Transverse colon (tissue), 4 donors: ENCODE measurements at regions not wholly inside any gene's neighbourhood (a gene's known extent, or its start where the extent isn't known, plus 50 kb on each side); places are given as distances from the start of the nearest gene placed in this dataset.

ENCODE experiments used
- DNase-seq: peaks from one replicate; pipeline ENCODE4 v3.0.0-alpha.2; 2019
- H3K27ac ChIP-seq, 4 donors: fragments of 200-600 bp; sonication (generic); 2 replicates each; pipeline ENCODE4 v1.5.1; 2016 to 2018; ENCODE audit warnings: inconsistent platforms in 4 of 4
- H3K27me3 ChIP-seq: fragments of 200-600 bp; sonication (generic); 2 replicates; pipeline ENCODE4 v1.5.1; 2017; ENCODE audit warnings: inconsistent platforms
- H3K36me3 ChIP-seq, 4 donors: fragments of 200-600 bp; sonication (generic); 2 replicates each; pipeline ENCODE4 v1.5.1; 2017 to 2019; ENCODE audit warnings: inconsistent platforms in 4 of 4
- H3K4me1 ChIP-seq, 4 donors: fragments of 200-600 bp; sonication (generic); 2 replicates each; pipeline ENCODE4 v1.5.1; 2017 to 2020; ENCODE audit warnings: inconsistent platforms in 4 of 4
- H3K4me3 ChIP-seq, 4 donors: fragments of 200-600 bp; sonication (generic); 1 replicate in 1 of 4; 2 replicates in 3 of 4; pipeline versions ENCODE4 v1.5.1 to v1.6.1; 2017 to 2019; ENCODE audit warnings: inconsistent platforms in 4 of 4
- H3K9me3 ChIP-seq, 2 donors: fragments of 200-600 bp; sonication (generic); 2 replicates each; pipeline ENCODE4 v1.5.1; 2017 to 2019; ENCODE audit warnings: inconsistent platforms in 2 of 2
- CTCF ChIP-seq, 5 experiments: fragments of 200-600 bp in 3 of 5; fragments of 450-650 bp in 2 of 5; sonication (generic) in 3 of 5; IDR thresholded peaks; 1 replicate in 2 of 5; 2 replicates in 3 of 5; pipeline ENCODE4 v1.5.1; 2016 to 2017; ENCODE audit warnings: antibody characterized with exemption in 5 of 5, inconsistent platforms in 3 of 5, mild to moderate bottlenecking in 2 of 5, moderate library complexity in 1 of 5
- EP300 ChIP-seq: sonication (generic); formaldehyde crosslinking; IDR thresholded peaks from one replicate; pipeline ENCODE4 v1.6.1; 2017; ENCODE audit warnings: antibody characterized with exemption, low read depth
- POLR2A ChIP-seq: fragments of 450-650 bp; IDR thresholded peaks from one replicate; pipeline ENCODE4 v1.6.1; 2016; ENCODE audit warnings: antibody characterized with exemption, mild to moderate bottlenecking, moderate library complexity
- POLR2AphosphoS5 ChIP-seq, 3 donors: sonication (generic); formaldehyde crosslinking; IDR thresholded peaks; one replicate each; pipeline ENCODE4 v1.6.1; 2016; ENCODE audit warnings: antibody characterized with exemption in 3 of 3
- WGBS, 2 donors: methylation state at CpG; one replicate each; pipeline ENCODE4 v1.1.5; 2018; ENCODE audit warnings: low coverage in 1 of 2; 5-methylcytosine and 5-hydroxymethylcytosine counted together
- in situ Hi-C, 4 donors: fragments of 200-750 bp; cut with MboI; loops; one replicate each; pipeline versions ENCODE4 v1.15.0 to v1.15.1; 2017; ENCODE audit warnings: low sequenced_read_pairs in 3 of 4, low pct_ligation_motif_present in 1 of 4, low pct_unique_long_range_greater_than_20kb in 1 of 4
- intact Hi-C: fragments of 100-400 bp; cut with DNase I; formaldehyde crosslinking; loops from one replicate; pipeline ENCODE4 v1.15.1; 2023; ENCODE audit warnings: low total_unique reads

- Histone ChIP-seq H3K9me3 (no peaks in the 10 kb centered on the region), H3K27me3 (peaks cover 57% of the 10 kb centered on the region), H3K4me3 (peak overlapping the region in 1 of 4 donors; percentile 9), H3K36me3 (no peaks in the 10 kb centered on the region), H3K27ac (peak overlapping the region in 1 of 4 donors; percentile 26), H3K4me1 (no peaks in the 10 kb centered on the region)
- no peak for DNase-seq
- WGBS, 2 donors, result 53 to 67% methylated on average over 14 to 18 of the region's 18 CpGs
- TF ChIP-seq POLR2AphosphoS5 (IDR thresholded peaks at IDR 0.05), result no peak
- no peak for TF ChIP-seq CTCF (IDR thresholded peaks at IDR 0.05)
- TF ChIP-seq EP300, result no peak
- no peak for TF ChIP-seq POLR2A
- intact Hi-C loops (no loop called here), in situ Hi-C loops (no loop called here)
These were observed 94.2 kb downstream of the TMEM174 start for GRCh38 chr5:73266925-73267765.

- H3K27me3 ChIP-seq, result peaks cover 48% of the 10 kb centered on the region
- H3K4me1 ChIP-seq, result no peaks in the 10 kb centered on the region
- in situ Hi-C loops (no loop called here), intact Hi-C loops (no loop called here)
- TF ChIP-seq POLR2A, result no peak
- no peak for TF ChIP-seq POLR2AphosphoS5 (IDR thresholded peaks at IDR 0.05)
- TF ChIP-seq CTCF (IDR thresholded peaks at IDR 0.05), result no peak
- no peak for TF ChIP-seq EP300
- no peaks in the 10 kb centered on the region for H3K9me3 ChIP-seq
- no peak for DNase-seq
- H3K4me3 ChIP-seq, result peak overlapping the region in 1 of 4 donors; percentile 9
- peak overlapping the region in 1 of 4 donors; percentile 26 for H3K27ac ChIP-seq
- 91 to 100% methylated on average over 1 to 5 of the region's 5 CpGs for WGBS, 2 donors
- H3K36me3 ChIP-seq, result no peaks in the 10 kb centered on the region
These were observed 93.3 kb downstream of the TMEM174 start for GRCh38 chr5:73266176-73266738.

GRCh38 chr5:73265641-73266040, 92.6 kb downstream of the TMEM174 start:
- H3K27ac ChIP-seq, result no peak overlapping the region
- intact Hi-C loops, result no loop called here
- no peak for TF ChIP-seq POLR2AphosphoS5 (IDR thresholded peaks at IDR 0.05)
- TF ChIP-seq POLR2A, result no peak
- TF ChIP-seq CTCF (IDR thresholded peaks at IDR 0.05), result no peak
- TF ChIP-seq EP300, result no peak
- in situ Hi-C loops, result no loop called here
- no peaks in the 10 kb centered on the region for H3K36me3 ChIP-seq
- H3K9me3 ChIP-seq, result no peaks in the 10 kb centered on the region
- H3K4me3 ChIP-seq, result no peak overlapping the region
- 80 to 84% methylated on average over 1 to 3 of the region's 3 CpGs for WGBS, 2 donors
- H3K27me3 ChIP-seq, result peaks cover 42% of the 10 kb centered on the region
- no peaks in the 10 kb centered on the region for H3K4me1 ChIP-seq
- DNase-seq, result no peak

- 74 to 93% methylated on average over 4 to 5 of the region's 5 CpGs for WGBS, 2 donors
- intact Hi-C loops (no loop called here), in situ Hi-C loops (no loop called here)
- Histone ChIP-seq H3K4me1 (no peaks in the 10 kb centered on the region), H3K36me3 (no peaks in the 10 kb centered on the region), H3K27me3 (peaks cover 32% of the 10 kb centered on the region), H3K4me3 (no peak overlapping the region), H3K27ac (no peak overlapping the region), H3K9me3 (no peaks in the 10 kb centered on the region)
- TF ChIP-seq POLR2AphosphoS5 (IDR thresholded peaks at IDR 0.05) (no peak), POLR2A (no peak), CTCF (IDR thresholded peaks at IDR 0.05) (no peak), EP300 (no peak)
- no peak for DNase-seq
These were observed 91.6 kb downstream of the TMEM174 start for GRCh38 chr5:73264631-73265030.
